Ovary (tissue), 7 donors: ENCODE measurements at regions not wholly inside any gene's neighbourhood (a gene's known extent, or its start where the extent isn't known, plus 50 kb on each side); places are given as distances from the start of the nearest gene placed in this dataset.

ENCODE experiments used
- DNase-seq, 5 donors: peaks; one replicate each; pipeline ENCODE4 v3.0.0-alpha.2; 2019 to 2020
- H3K27ac ChIP-seq, 2 donors: fragments of 200-600 bp; one replicate each; pipeline versions ENCODE4 v1.5.1 to v1.8.0; 2019 to 2022
- H3K27me3 ChIP-seq: fragments of 200-600 bp; one replicate; pipeline ENCODE4 v1.8.0; 2022
- H3K36me3 ChIP-seq: fragments of 200-600 bp; sonication (generic); one replicate; pipeline ENCODE4 v1.5.1; 2019
- H3K4me1 ChIP-seq: one replicate; pipeline ENCODE4 v1.8.1; 2013; ENCODE audit warnings: mild to moderate bottlenecking, moderate library complexity; ENCODE audit not compliant: insufficient read depth
- H3K4me3 ChIP-seq: fragments of 200-600 bp; sonication (generic); one replicate; pipeline ENCODE4 v1.5.1; 2017
- H3K9me3 ChIP-seq, 2 donors: fragments of 200-600 bp in 1 of 2; sonication (generic) in 1 of 2; one replicate each; pipeline versions ENCODE4 v1.5.1 to v1.8.1; 2013 to 2019; ENCODE audit warnings: mild to moderate bottlenecking in 1 of 2, moderate library complexity in 1 of 2
- EP300 ChIP-seq: sonication (generic); formaldehyde crosslinking; IDR thresholded peaks from one replicate; pipeline ENCODE4 v1.6.1; 2017; ENCODE audit warnings: antibody characterized with exemption
- POLR2A ChIP-seq: fragments of 450-650 bp; IDR thresholded peaks from one replicate; pipeline ENCODE4 v1.6.1; 2017; ENCODE audit warnings: antibody characterized with exemption, mild to moderate bottlenecking, moderate library complexity
- WGBS, 3 donors: extraction: QIAGEN DNeasy Blood & Tissue Kit in 1 of 3; methylation state at CpG; one replicate each; pipeline versions ENCODE4 v1.1.5 to v1.1.7; 2013 to 2017; 5-methylcytosine and 5-hydroxymethylcytosine counted together
- intact Hi-C, 4 donors: fragments of 100-400 bp; cut with DNase I; formaldehyde crosslinking; loops; one replicate each; pipeline versions ENCODE4 v1.11.0 to v1.15.1; 2022 to 2023
- TF ChIP-seq, protein P1 (sequence below), 3 donors: fragments of 450-650 bp in 2 of 3; fragments of 200-600 bp in 1 of 3; IDR thresholded peaks; one replicate each; pipeline versions ENCODE4 v1.5.1 to v1.8.0; 2016 to 2022; ENCODE audit warnings: antibody characterized with exemption in 3 of 3, mild to moderate bottlenecking in 1 of 3
- donor health status: DM: no; HTN: no; CAD: no; lungs with moderate emphysema.
- donor health status: DM: no; HTN: no; CAD: no.
- donor health status: Bipolar disorder and iron deficiency.
- donor health status: DM: no; HTN: no; CAD: no.
- donor health status: DM: yes; HTN: yes; CAD: no.

DNA sequence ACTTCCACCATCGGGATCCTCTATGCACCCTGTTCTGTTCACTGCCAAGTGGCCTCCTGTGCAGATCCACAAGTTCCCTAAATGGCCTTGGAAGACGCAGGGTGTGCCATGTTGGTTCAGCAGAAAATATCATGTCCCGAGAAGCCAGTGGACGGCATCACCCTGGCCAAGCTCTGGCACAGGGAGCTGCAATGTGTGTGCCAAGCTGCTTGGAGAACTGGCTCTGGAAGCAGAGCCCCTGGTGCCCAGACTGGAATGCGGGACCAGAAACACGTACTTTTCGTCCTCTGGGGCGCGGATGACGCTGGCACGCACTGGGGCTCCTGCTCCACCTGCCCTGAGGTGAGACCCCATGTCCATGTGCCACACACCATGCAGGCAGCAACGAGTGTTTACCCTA is 124.7 kb upstream of the CARD11 start:
- H3K27ac ChIP-seq, result no peak overlapping the region
- 80 to 87% (median 84%) methylated on average over 12 of the region's 12 CpGs for WGBS, 3 donors
- no peaks in the 10 kb centered on the region for H3K9me3 ChIP-seq
- H3K4me1 ChIP-seq, result no peaks in the 10 kb centered on the region
- H3K4me3 ChIP-seq, result no peak overlapping the region
- TF ChIP-seq, protein P1, sequence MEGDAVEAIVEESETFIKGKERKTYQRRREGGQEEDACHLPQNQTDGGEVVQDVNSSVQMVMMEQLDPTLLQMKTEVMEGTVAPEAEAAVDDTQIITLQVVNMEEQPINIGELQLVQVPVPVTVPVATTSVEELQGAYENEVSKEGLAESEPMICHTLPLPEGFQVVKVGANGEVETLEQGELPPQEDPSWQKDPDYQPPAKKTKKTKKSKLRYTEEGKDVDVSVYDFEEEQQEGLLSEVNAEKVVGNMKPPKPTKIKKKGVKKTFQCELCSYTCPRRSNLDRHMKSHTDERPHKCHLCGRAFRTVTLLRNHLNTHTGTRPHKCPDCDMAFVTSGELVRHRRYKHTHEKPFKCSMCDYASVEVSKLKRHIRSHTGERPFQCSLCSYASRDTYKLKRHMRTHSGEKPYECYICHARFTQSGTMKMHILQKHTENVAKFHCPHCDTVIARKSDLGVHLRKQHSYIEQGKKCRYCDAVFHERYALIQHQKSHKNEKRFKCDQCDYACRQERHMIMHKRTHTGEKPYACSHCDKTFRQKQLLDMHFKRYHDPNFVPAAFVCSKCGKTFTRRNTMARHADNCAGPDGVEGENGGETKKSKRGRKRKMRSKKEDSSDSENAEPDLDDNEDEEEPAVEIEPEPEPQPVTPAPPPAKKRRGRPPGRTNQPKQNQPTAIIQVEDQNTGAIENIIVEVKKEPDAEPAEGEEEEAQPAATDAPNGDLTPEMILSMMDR (IDR thresholded peaks at IDR 0.05), result no peak
- no peak for TF ChIP-seq EP300
- TF ChIP-seq POLR2A, result no peak
- intact Hi-C loops, result no loop called here
- no peaks in the 10 kb centered on the region for H3K36me3 ChIP-seq
- no peak for DNase-seq
- no peaks in the 10 kb centered on the region for H3K27me3 ChIP-seq

- TF ChIP-seq, protein P1 (IDR thresholded peaks at IDR 0.05), result no peak
- TF ChIP-seq POLR2A, result no peak
- TF ChIP-seq EP300, result no peak
- DNase-seq, result no peak
- Histone ChIP-seq H3K4me3 (no peak overlapping the region), H3K36me3 (no peaks in the 10 kb centered on the region), H3K27ac (no peak overlapping the region), H3K4me1 (no peaks in the 10 kb centered on the region), H3K9me3 (no peaks in the 10 kb centered on the region), H3K27me3 (no peaks in the 10 kb centered on the region)
- intact Hi-C loops, result no loop called here
- 87 to 92% (median 91%) methylated on average over 10 of the region's 10 CpGs for WGBS, 3 donors
These were observed 125.2 kb upstream of the CARD11 start for GRCh38 chr7:3168869-3169268.

DNA sequence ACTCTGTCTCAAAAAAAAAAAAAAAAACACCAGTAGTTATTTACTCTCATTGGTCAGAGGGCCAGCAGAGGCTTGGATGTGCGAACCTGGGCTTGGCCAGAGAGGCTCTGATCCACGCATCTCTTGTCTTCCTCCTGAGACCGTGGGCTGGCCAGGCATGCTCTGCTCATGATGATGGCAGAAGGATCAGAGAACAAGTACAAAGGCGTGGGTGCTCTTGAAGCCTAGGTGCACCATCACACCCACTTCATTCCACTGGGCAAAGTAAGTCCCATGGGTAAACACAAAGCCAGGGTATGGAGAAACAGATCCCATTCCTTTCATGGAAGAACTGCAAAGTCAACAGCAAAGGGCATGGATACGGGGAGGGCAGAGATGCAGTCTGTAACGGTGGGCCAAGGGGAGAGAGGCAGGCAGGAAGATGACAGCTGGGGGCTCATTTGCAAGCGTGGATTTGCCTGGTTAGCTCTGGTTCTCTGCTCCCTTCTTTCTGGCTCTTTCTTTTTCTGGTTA is 128.2 kb upstream of the SDK1 start:
- H3K4me1 ChIP-seq, result no peaks in the 10 kb centered on the region
- DNase-seq, result no peak
- intact Hi-C loops, result no loop called here
- 88 to 94% (median 89%) methylated on average over 7 of the region's 7 CpGs for WGBS, 3 donors
- no peak overlapping the region for H3K27ac ChIP-seq
- no peaks in the 10 kb centered on the region for H3K36me3 ChIP-seq
- no peaks in the 10 kb centered on the region for H3K27me3 ChIP-seq
- no peak for TF ChIP-seq POLR2A
- no peak for TF ChIP-seq EP300
- TF ChIP-seq, protein P1 (IDR thresholded peaks at IDR 0.05), result no peak
- H3K4me3 ChIP-seq, result no peak overlapping the region
- H3K9me3 ChIP-seq, result no peaks in the 10 kb centered on the region

DNA sequence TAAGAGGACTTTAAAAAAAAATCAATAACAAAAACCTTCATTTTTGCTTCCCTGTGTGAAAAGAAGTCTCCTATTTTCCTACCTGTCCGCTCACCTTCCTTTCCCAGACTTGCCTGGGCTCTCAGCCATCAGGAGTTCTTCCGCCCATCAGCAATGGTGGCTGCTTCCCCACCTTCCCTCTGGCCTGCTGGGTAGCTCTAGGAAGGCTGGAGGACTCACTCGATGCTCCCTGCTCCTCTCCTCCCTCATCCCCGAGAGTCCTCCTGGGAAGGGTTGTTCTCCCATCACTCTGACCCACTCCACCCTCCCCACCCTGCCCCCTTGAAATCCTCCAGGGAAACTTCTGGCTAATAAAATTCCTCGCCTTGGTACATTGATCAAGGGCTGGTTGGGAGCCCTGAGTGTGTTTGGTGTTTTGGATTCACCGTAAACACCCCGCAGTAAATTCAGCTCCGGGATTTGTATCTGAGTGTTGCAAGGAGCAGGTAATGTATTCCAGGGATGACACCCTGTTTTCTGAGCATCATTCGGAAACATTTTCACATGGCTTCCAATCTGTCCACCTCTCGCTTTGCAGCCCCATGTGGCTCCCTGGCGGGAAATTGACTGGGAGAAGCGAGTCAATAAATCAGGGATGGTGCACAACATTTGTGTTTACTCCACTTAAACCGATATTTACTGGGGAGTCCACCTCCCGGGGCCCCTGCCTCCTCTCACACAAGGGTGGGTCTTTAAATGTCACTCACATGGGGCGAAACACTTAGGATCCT is 126.4 kb upstream of the SDK1 start:
- Histone ChIP-seq H3K4me3 (no peak overlapping the region), H3K27ac (no peak overlapping the region), H3K4me1 (no peaks in the 10 kb centered on the region), H3K27me3 (no peaks in the 10 kb centered on the region), H3K36me3 (no peaks in the 10 kb centered on the region), H3K9me3 (no peaks in the 10 kb centered on the region)
- DNase-seq, result peak in 1 of 5 donors; percentile 10
- 87 to 89% (median 89%) methylated on average over 15 of the region's 15 CpGs for WGBS, 3 donors
- intact Hi-C loops, result no loop called here
- TF ChIP-seq EP300 (no peak), POLR2A (no peak)
- TF ChIP-seq, protein P1 (IDR thresholded peaks at IDR 0.05), result no peak
